HG03066 (cell line): ENCODE measurements at regions not wholly inside any gene's neighbourhood (a gene's known extent, or its start where the extent isn't known, plus 50 kb on each side); places are given as distances from the start of the nearest gene placed in this dataset.

ENCODE experiments used
- ATAC-seq: cut with Tn5 transposase; IDR thresholded peaks from one replicate; pipeline ENCODE4 v1.9.1; 2021; ENCODE audit warnings: low read depth; ENCODE audit not compliant: unreplicated experiment

DNA sequence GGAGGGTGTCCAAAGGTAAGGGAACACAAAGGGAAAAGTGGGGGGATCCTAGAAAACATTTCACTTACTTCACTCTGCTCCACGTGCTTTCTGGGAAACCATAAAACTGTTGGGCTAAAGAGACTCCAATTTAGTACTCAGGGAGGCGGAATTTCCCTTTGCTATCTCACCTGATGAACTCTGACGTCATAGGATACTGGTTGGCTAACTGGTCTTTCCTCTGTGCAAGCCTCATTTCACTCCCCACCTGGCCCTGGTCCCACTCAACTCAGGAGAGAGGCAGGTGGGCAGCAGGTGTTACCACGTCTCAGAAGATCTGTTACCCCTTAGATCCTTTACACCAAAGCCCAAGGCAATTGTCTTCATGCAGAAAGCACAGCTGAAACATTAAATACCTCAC, 51.8 kb upstream of the PMAIP1 start:
- no peak for ATAC-seq

GRCh38 chr18:59847491-59847846, 52.3 kb upstream of the PMAIP1 start:
- peak; percentile 33 for ATAC-seq

DNA sequence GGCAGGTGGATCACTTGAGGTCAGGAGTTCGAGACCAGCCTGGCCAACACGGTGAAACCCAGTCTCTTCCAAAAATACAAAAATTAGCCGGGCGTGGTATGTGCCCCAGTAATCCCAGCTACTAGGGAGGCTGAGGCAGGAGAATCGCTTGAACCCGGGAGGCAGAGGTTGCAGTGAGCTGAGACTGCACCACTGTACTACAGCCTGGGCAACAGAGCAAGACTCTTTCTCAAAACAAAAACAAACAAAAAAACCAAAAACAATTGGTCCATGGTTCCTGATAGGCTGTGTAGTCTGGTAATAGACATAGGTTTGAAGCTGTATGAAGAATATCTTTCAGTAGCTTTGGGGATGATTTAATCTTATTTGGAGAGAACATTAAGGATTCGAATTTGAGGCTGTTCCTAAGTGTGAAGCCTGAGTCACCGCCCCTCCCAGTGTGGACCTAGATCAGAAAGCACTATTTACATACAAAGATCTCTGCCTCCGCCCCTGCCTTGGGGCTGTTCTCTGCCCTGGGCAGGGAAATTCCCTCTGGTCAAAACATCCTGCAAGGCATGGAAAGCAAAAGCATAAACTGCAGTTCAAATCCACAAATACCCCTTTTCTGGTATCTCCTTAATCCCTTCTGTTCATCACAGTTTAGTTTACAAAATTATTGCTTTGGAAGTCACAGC, 52.8 kb upstream of the PMAIP1 start:
- ATAC-seq: peak; percentile 89

DNA sequence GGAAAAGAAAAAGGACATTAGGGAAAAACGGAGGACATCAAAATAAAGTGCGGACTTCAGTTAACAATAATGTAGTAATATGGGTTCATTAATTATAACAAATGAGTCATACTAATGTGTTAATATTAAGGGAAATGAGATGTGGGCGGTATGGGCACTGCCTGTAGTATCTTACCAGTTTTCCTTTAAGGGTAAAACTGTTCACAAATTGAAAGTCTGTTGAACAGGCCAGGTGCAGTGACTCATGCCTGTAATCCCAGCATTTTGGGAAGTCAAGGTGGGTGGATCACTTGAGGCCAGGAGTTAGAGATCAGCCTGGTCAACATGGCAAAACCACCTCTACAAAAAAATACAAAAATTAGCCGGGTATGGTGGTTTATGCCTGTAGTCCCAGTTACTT, 56.8 kb upstream of the PMAIP1 start:
- no peak for ATAC-seq

- ATAC-seq: no peak
These were observed 59.7 kb upstream of the PMAIP1 start for GRCh38 chr18:59839931-59840685.

GRCh38 chr18:59839246-59839645, 60.5 kb upstream of the PMAIP1 start:
- ATAC-seq: no peak

DNA sequence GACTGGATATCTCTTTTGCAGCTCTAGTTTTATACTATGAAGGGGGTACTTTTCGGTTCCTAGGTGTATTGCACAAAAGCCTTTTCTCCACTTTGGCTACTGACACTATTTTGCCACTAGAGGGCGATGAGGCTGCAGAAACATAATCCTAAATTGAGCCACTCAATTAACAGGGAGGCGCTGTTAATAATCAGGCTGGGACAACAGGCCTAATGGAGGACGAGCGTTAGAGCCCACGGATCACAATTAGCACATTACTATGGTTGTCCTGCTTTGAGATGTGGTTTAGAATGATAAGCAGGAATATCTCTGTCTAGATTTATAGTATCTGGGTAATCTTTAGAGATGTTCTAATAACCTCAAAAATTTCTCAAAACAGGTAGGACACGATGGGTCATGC, 62.2 kb upstream of the PMAIP1 start:
- peak; percentile 37 for ATAC-seq

DNA sequence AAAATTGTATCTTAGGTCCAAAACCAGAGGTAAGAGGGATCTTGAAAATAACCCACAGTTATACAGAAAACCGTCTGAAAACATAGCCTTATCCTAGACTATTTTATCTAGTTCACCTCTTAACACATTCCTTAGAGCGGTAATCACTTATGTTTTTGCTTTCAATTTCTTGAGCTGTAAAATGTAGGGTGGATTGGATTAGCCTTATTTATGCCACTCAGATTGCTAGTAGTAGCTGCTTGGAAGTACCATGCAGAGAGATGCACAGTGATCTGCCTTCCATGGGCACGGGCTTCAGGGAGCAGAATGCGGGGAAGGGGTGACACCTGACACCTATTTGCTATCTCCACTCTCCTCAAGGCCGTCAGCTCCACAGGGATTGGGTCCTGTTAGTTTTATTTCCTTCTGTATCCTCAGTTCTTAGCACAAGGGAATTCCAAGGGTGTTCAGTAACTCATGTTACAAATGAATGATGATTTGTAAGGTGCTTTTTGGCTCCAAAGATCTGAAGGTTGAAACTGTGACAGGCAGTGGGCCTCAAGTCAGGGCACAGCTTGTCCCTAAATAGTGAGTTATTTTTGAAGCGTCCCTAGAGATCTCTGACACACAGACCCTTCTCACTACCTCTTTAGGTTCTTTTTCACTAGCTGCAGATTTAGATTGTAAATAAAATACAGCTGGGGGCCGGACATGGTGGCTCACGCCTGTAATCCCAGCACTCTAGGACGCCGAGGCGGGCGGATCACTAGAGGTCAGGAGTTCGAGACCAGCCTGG, 64.0 kb upstream of the PMAIP1 start:
- no peak for ATAC-seq

- ATAC-seq: peak; percentile 39
These were observed 65.5 kb upstream of the PMAIP1 start for GRCh38 chr18:59834267-59834666.

GRCh38 chr18:59833785-59834184, 66.0 kb upstream of the PMAIP1 start:
- ATAC-seq: peak; percentile 77

DNA sequence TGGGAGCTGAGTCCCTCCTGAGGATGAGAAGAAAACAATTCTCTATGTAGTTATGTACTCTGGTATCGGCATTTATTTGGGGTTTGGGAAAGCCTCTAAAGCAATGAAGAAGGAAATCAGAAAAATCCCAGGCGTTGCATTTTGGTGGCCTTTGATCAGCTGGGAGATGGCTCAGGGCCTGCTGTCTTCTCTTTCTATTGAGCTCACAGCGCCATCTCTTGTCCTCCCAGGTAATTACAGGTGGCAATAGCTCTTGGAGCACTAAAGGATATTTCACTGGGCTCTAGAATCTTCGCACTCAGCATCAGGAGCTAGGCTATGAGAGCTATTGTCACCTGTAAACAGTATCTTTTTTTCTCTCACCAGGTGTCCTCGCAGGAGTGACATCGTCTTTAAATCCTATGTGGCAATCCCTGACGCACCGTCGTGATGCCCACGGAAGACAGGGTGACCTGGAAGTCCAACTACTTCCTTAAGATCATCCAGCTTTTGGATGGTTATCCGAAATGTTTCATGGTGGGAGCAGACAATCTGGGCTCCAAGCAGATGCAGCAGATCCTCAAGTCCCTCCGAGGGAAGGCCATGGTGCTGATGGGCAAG, 76.1 kb upstream of the PMAIP1 start:
- peak; percentile 76 for ATAC-seq

GRCh38 chr18:59822612-59823550, 76.9 kb upstream of the PMAIP1 start:
- ATAC-seq: no peak

DNA sequence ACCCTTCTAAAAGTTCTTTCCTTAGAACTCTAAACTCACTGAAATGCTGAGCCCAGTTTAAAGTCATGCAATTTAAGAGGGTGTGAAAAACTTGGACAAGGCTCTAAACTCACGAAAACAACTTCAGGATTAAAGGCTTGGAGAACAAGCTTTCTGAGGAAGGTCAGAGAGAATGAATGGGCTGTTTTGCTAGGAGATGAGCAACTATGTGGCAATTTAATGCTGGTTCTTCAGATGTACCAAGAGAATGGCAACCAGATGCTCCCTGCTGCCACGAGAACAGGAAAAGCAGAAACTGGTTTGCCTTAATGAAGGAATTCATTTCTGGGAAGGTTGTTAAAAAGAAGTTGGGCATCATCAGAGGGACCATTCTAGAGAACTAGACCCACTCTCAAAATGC, 77.8 kb upstream of the PMAIP1 start:
- ATAC-seq: no peak

DNA sequence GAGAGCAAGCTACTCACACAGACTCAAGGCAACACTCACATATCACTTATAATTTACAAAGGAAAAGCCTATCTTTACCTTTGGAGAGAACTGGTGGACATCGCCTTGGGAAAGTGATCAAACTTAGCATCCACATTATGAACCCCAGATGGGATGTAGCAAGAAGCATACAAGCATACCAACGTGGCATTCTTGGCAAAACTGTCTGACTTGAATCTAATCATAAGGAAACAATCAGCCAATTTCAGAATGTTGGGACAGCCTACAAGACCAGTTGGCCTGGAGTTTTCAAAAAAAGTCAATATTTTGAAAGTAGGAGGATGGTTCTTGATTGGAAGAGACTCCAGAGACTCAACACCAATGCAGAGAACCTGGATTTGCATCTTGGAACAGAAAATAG, 79.1 kb upstream of the PMAIP1 start:
- ATAC-seq: no peak

DNA sequence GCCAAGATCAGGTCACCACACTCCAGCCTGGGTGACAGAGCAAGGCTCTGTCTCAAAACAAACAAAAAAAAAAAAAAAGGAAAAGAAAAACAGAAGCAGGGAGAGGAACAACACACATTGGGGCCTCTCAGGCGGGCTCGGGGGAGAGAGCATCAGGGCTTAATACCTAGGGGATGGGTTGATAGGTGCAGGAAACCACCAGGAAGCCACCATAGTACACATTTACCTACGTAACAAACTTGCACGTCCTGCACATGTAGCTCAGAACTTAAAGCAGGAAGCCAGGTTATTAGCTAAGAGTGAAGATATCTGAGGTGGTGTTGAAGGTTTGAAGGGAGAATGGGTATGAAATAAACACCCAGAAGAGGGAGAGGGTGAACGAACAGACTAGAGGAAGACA, 81.0 kb upstream of the PMAIP1 start:
- no peak for ATAC-seq

GRCh38 chr18:59814891-59815290, 84.9 kb upstream of the PMAIP1 start:
- ATAC-seq: no peak

DNA sequence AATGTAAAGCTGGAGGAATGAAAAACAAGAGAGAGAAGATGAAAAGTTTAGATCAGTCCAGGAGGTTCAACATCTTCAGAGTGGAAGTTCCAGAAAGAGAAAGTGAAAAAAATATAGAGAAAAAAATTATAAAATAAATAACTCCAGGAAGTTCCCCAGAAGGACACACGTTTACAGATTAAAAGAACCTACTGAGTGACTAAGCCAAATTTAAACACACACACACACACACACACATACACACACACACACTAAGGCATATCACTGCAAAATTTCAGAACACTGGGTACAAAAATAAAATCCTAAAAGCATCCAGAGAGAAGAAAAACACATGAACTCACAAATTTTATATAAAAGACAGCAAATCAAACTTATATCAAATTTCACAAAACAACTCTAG, 85.9 kb upstream of the PMAIP1 start:
- no peak for ATAC-seq

- ATAC-seq: no peak
These were observed 88.9 kb upstream of the PMAIP1 start for GRCh38 chr18:59810735-59811520.

GRCh38 chr18:59810183-59810582, 89.6 kb upstream of the PMAIP1 start:
- ATAC-seq: no peak
